GM19328 (cell line): ENCODE measurements at regions not wholly inside any gene's neighbourhood (a gene's known extent, or its start where the extent isn't known, plus 50 kb on each side); places are given as distances from the start of the nearest gene placed in this dataset.

Experiments
- ATAC-seq: cut with Tn5 transposase; IDR thresholded peaks from one replicate; pipeline ENCODE4 v1.9.1; 2021; ENCODE audit warnings: mild to moderate bottlenecking, moderate library complexity; ENCODE audit not compliant: unreplicated experiment

- ATAC-seq: no peak
Measured at GRCh38 chr3:189108735-189109134, 63.0 kb upstream of the TPRG1 start.

- no peak for ATAC-seq
Measured at GRCh38 chr3:189109145-189109544, 62.6 kb upstream of the TPRG1 start.

- no peak for ATAC-seq
Measured at GRCh38 chr3:189117087-189117486, 54.7 kb upstream of the TPRG1 start.

GRCh38 chr3:189118896-189119295 lies 52.9 kb upstream of the TPRG1 start:
- ATAC-seq: no peak

DNA sequence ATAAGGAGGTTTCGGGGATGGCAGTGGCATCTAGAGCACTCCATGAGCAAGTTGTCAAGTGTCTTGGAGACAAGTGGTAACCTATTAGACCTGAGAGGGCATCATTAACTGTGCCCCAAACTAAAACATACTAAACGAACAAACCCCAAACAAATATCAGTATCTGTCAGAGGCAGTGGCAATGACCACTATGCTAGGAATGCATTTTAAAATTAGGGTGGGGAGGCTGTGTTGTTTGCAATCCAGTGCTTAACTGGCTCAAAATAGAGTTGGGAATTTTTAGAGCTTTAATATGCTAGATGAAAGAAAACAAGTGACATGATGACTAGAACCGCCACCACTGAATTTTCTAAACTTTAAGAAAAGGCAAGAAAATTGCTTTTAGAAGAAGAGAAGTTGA lies 51.8 kb upstream of the TPRG1 start:
- ATAC-seq: no peak

DNA sequence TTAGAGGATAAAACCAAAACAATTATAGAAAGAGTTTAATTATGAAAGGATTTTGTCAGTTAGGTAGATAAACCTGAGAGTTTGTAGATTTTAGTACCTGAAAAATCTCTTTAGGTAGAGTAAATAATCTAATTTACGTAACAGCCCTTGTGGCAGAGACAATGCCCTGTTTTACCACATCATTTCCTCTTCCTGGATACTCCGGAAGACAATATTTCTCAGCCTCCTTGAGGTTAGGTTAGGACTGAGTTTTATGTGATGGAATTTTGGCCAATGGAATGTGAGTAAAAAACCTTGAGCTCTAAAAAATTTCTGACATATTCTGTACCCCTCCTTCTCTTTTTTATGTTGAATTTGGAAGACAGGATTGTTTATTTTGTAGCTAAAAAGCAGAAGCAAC lies 50.7 kb upstream of the TPRG1 start:
- ATAC-seq: no peak
